Body of pancreas (tissue), 4 donors: ENCODE measurements at regions not wholly inside any gene's neighbourhood (a gene's known extent, or its start where the extent isn't known, plus 50 kb on each side); places are given as distances from the start of the nearest gene placed in this dataset.

Experiments
- CTCF ChIP-seq, 7 experiments: fragments of 450-650 bp in 4 of 7; fragments of 200-600 bp in 3 of 7; sonication (generic) in 3 of 7; IDR thresholded peaks; one replicate each; pipeline ENCODE4 v1.5.1; 2016 to 2019; ENCODE audit warnings: antibody characterized with exemption in 7 of 7
- POLR2A ChIP-seq, 3 donors: fragments of 450-650 bp; IDR thresholded peaks; one replicate each; pipeline ENCODE4 v1.6.1; 2016; ENCODE audit warnings: antibody characterized with exemption in 3 of 3, mild to moderate bottlenecking in 2 of 3

- TF ChIP-seq POLR2A (IDR thresholded peaks at IDR 0.05) = no peak
- TF ChIP-seq CTCF (IDR thresholded peaks at IDR 0.05) = no peak
These were observed 115.5 kb upstream of the SPEF2 start for GRCh38 chr5:35502206-35502605.
